H9 (cell line): ENCODE measurements at regions not wholly inside any gene's neighbourhood (a gene's known extent, or its start where the extent isn't known, plus 50 kb on each side); places are given as distances from the start of the nearest gene placed in this dataset.
A peak's percentile ranks its signal among the peaks of the same experiment; 100 is the strongest.

Source experiments
- DNase-seq: peaks from one replicate; pipeline ENCODE4 v3.0.0-alpha.2; 2017
- H2AFZ ChIP-seq: one replicate; pipeline ENCODE4 v1.6.1; 2013; ENCODE audit warnings: mild to moderate bottlenecking, low read length, control low read depth, moderate library complexity
- H2AK5ac ChIP-seq: 2 replicates; pipeline ENCODE4 v1.6.1; 2013; ENCODE audit warnings: low read length, control low read depth, mixed read lengths; ENCODE audit not compliant: insufficient read length
- H2BK120ac ChIP-seq: one replicate; pipeline ENCODE4 v1.6.1; 2013; ENCODE audit warnings: low read depth, mild to moderate bottlenecking, low read length, control low read depth, inconsistent platforms; ENCODE audit not compliant: poor library complexity, severe bottlenecking
- H2BK12ac ChIP-seq: 2 replicates; pipeline ENCODE4 v1.6.1; 2013; ENCODE audit warnings: low read length, control low read depth, mixed read lengths, low read depth; ENCODE audit not compliant: insufficient read length
- H2BK15ac ChIP-seq: 2 replicates; pipeline ENCODE4 v1.6.1; 2013; ENCODE audit warnings: low read depth, low read length, control low read depth
- H2BK20ac ChIP-seq: one replicate; pipeline ENCODE4 v1.6.1; 2013; ENCODE audit warnings: low read depth, mild to moderate bottlenecking, low read length, control low read depth, inconsistent platforms; ENCODE audit not compliant: poor library complexity, severe bottlenecking
- H2BK5ac ChIP-seq: 2 replicates; pipeline ENCODE4 v1.6.1; 2013; ENCODE audit warnings: low read length, control low read depth, mixed read lengths; ENCODE audit not compliant: insufficient read length
- H3K14ac ChIP-seq: 2 replicates; pipeline ENCODE4 v1.6.1; 2013; ENCODE audit warnings: low read length, control low read depth; ENCODE audit not compliant: insufficient read depth
- H3K18ac ChIP-seq: 2 replicates; pipeline ENCODE4 v1.6.1; 2013; ENCODE audit warnings: low read depth, mild to moderate bottlenecking, mixed read lengths, low read length, control low read depth; ENCODE audit not compliant: insufficient read length
- H3K23ac ChIP-seq: 2 replicates; pipeline ENCODE4 v1.6.1; 2013; ENCODE audit warnings: low read length, control low read depth, mixed read lengths, low read depth; ENCODE audit not compliant: insufficient read length
- H3K23me2 ChIP-seq: 2 replicates; pipeline ENCODE4 v1.6.1; 2013; ENCODE audit warnings: low read depth, mild to moderate bottlenecking, mixed read lengths, low read length, control low read depth; ENCODE audit not compliant: insufficient read length, poor library complexity, severe bottlenecking
- H3K27ac ChIP-seq: 2 replicates; pipeline ENCODE4 v1.5.1; 2013; ENCODE audit warnings: low read length, control low read depth, mixed read lengths, low read depth; ENCODE audit not compliant: insufficient read length
- H3K27me3 ChIP-seq: 2 replicates; pipeline ENCODE4 v1.6.1; 2013; ENCODE audit warnings: low read length, control low read depth, inconsistent platforms; ENCODE audit not compliant: insufficient read depth
- H3K4ac ChIP-seq: 2 replicates; pipeline ENCODE4 v1.6.1; 2013; ENCODE audit warnings: low read depth, mild to moderate bottlenecking, control low read depth, inconsistent platforms, low read length, moderate library complexity
- H3K4me1 ChIP-seq: 2 replicates; pipeline ENCODE4 v1.6.1; 2013; ENCODE audit warnings: low read length, control low read depth, inconsistent platforms; ENCODE audit not compliant: insufficient read depth
- H3K4me2 ChIP-seq: 2 replicates; pipeline ENCODE4 v1.6.1; 2013; ENCODE audit warnings: low read length, control low read depth, mixed read lengths; ENCODE audit not compliant: insufficient read length, insufficient read depth
- H3K56ac ChIP-seq: 2 replicates; pipeline ENCODE4 v1.6.1; 2013; ENCODE audit warnings: low read depth, mild to moderate bottlenecking, mixed read lengths, low read length, control low read depth; ENCODE audit not compliant: insufficient read length
- H3K79me1 ChIP-seq: 2 replicates; pipeline ENCODE4 v1.6.1; 2013; ENCODE audit warnings: low read depth, mild to moderate bottlenecking, moderate library complexity, low read length, control low read depth, inconsistent platforms; ENCODE audit not compliant: insufficient read depth, poor library complexity, severe bottlenecking
- H3K79me2 ChIP-seq: 2 replicates; pipeline ENCODE4 v1.6.1; 2013; ENCODE audit warnings: low read length, control low read depth, inconsistent platforms; ENCODE audit not compliant: insufficient read depth
- H3K9ac ChIP-seq: 2 replicates; pipeline ENCODE4 v1.6.1; 2013; ENCODE audit warnings: low read length, control low read depth, mixed read lengths; ENCODE audit not compliant: insufficient read length; ENCODE audit errors: extremely low read depth
- H3K9me3 ChIP-seq: one replicate; pipeline ENCODE4 v1.6.1; 2013; ENCODE audit warnings: low read depth, low read length, inconsistent platforms; ENCODE audit not compliant: control insufficient read depth
- H3T11ph ChIP-seq: one replicate; pipeline ENCODE4 v1.6.1; 2013; ENCODE audit warnings: mild to moderate bottlenecking, low read length, control low read depth, inconsistent platforms
- H4K20me1 ChIP-seq: one replicate; pipeline ENCODE4 v1.6.1; 2013; ENCODE audit not compliant: control insufficient read depth, insufficient read length, insufficient read depth
- H4K5ac ChIP-seq: 2 replicates; pipeline ENCODE4 v1.6.1; 2013; ENCODE audit warnings: low read depth, mild to moderate bottlenecking, mixed read lengths, low read length, control low read depth; ENCODE audit not compliant: insufficient read length
- H4K8ac ChIP-seq: replicated peaks from 2 replicates; pipeline ENCODE4 v1.6.1; 2013; ENCODE audit warnings: low read length, control low read depth, mixed read lengths, low read depth; ENCODE audit not compliant: insufficient read length
- H4K91ac ChIP-seq: 2 replicates; pipeline ENCODE4 v1.6.1; 2013; ENCODE audit warnings: low read depth, mild to moderate bottlenecking, moderate library complexity, mixed read lengths, low read length, control low read depth; ENCODE audit not compliant: insufficient read length
- H3K27ac Mint-ChIP-seq, 3 experiments: 2 replicates in 2 of 3; 3 replicates in 1 of 3; pipeline ENCODE4 v1.8.0; 2020 to 2021; ENCODE audit warnings: mixed read lengths in 3 of 3, mild to moderate bottlenecking in 1 of 3, moderate library complexity in 1 of 3
- H3K27me3 Mint-ChIP-seq: 2 replicates; pipeline ENCODE4 v1.8.0; 2021; ENCODE audit warnings: low read depth, mild to moderate bottlenecking, moderate library complexity, mixed read lengths
- H3K36me3 Mint-ChIP-seq, 3 experiments: 2 replicates in 2 of 3; 3 replicates in 1 of 3; pipeline ENCODE4 v1.8.0; 2020 to 2021; ENCODE audit warnings: low read depth in 3 of 3, mixed read lengths in 3 of 3; ENCODE audit not compliant: insufficient read depth in 1 of 3
- H3K4me1 Mint-ChIP-seq, 2 experiments: 2 replicates each; pipeline ENCODE4 v1.8.0; 2020; ENCODE audit warnings: mixed read lengths in 2 of 2
- H3K4me3 Mint-ChIP-seq, 2 experiments: 2 replicates in 1 of 2; 3 replicates in 1 of 2; pipeline ENCODE4 v1.8.0; 2020 to 2021; ENCODE audit warnings: mild to moderate bottlenecking in 2 of 2, mixed read lengths in 2 of 2, moderate library complexity in 1 of 2
- H3K9me3 Mint-ChIP-seq, 2 experiments: 2 replicates in 1 of 2; 3 replicates in 1 of 2; pipeline ENCODE4 v1.8.0; 2020; ENCODE audit warnings: mild to moderate bottlenecking in 2 of 2, mixed read lengths in 2 of 2, moderate library complexity in 1 of 2
- CTCF ChIP-seq: fragments of 200-600 bp; sonication (generic); conservative IDR thresholded peaks from 3 replicates; pipeline ENCODE4 v1.8.0; 2021; ENCODE audit warnings: antibody characterized with exemption, mild to moderate bottlenecking
- WGBS: extraction: QIAGEN DNeasy Blood & Tissue Kit; methylation state at CpG from one replicate; pipeline ENCODE4 v1.1.7; 2013; ENCODE audit warnings: missing lambda C conversion rate, low lambda C conversion rate, mixed read lengths; ENCODE audit not compliant: insufficient read length; ENCODE audit errors: extremely low coverage; 5-methylcytosine and 5-hydroxymethylcytosine counted together

GRCh38 chr1:193697115-193697762, 510.8 kb upstream of the B3GALT2 start:
- Histone ChIP-seq H2BK120ac (no peak overlapping the region), H3K56ac (no peak overlapping the region), H3K4me1 (no peaks in the 10 kb centered on the region), H3K4me2 (no peak overlapping the region), H2BK12ac (no peak overlapping the region), H2BK20ac (no peak overlapping the region), H3K14ac (no peak overlapping the region), H3K23me2 (no peaks in the 10 kb centered on the region), H4K8ac (no peak overlapping the region), H3K27me3 (no peaks in the 10 kb centered on the region), H3K9ac (no peak overlapping the region), H2AFZ (no peak overlapping the region), H2BK5ac (no peak overlapping the region), H3K79me1 (no peaks in the 10 kb centered on the region), H3K23ac (no peak overlapping the region), H2BK15ac (no peak overlapping the region), H3K9me3 (no peaks in the 10 kb centered on the region), H3K79me2 (no peaks in the 10 kb centered on the region), H4K91ac (no peak overlapping the region), H3K18ac (no peak overlapping the region), H4K20me1 (no peaks in the 10 kb centered on the region), H2AK5ac (no peak overlapping the region), H4K5ac (no peak overlapping the region), H3K27ac (no peak overlapping the region), H3T11ph (no peak overlapping the region), H3K4ac (no peak overlapping the region)
- H3K4me3 Mint-ChIP-seq = no peak overlapping the region
- H3K4me1 Mint-ChIP-seq = no peaks in the 10 kb centered on the region
- H3K36me3 Mint-ChIP-seq = no peaks in the 10 kb centered on the region
- TF ChIP-seq CTCF = no peak
- no peaks in the 10 kb centered on the region for H3K9me3 Mint-ChIP-seq
- H3K27ac Mint-ChIP-seq = 0 out of 7 replicates have a peak overlapping the region, but pooled peaks of 1 of the 3 experiments have one; percentile 61
- no CpG with 5 or more reads among the region's 2 CpGs for WGBS
- H3K27me3 Mint-ChIP-seq = no peaks in the 10 kb centered on the region
- peak; percentile 29 for DNase-seq
